NK-92 treated with Interleukin-12 subunit alpha and Interleukin-12 subunit beta, amount 100 ng/mL, for 24 hours (cell line): ENCODE measurements at regions not wholly inside any gene's neighbourhood (a gene's known extent, or its start where the extent isn't known, plus 50 kb on each side); places are given as distances from the start of the nearest gene placed in this dataset.

Source experiments
- DNase-seq: peaks from one replicate; lab custom pipeline; 2025; lab: John Stamatoyannopoulos, UW

GRCh38 chr14:34041220-34041619, 90.3 kb upstream of the EGLN3 start:
- no peak for DNase-seq

GRCh38 chr14:34040766-34041165, 89.9 kb upstream of the EGLN3 start:
- DNase-seq: no peak

GRCh38 chr14:34039428-34040047, 88.7 kb upstream of the EGLN3 start:
- no peak for DNase-seq

GRCh38 chr14:34038358-34039057, 87.6 kb upstream of the EGLN3 start:
- no peak for DNase-seq

GRCh38 chr14:34036319-34036766, 85.5 kb upstream of the EGLN3 start:
- no peak for DNase-seq

GRCh38 chr14:34035934-34036250, 85.0 kb upstream of the EGLN3 start:
- DNase-seq: no peak

- no peak for DNase-seq
Observed at GRCh38 chr14:34035177-34035933, 84.5 kb upstream of the EGLN3 start.

- DNase-seq: no peak
Observed at GRCh38 chr14:34034447-34035176, 83.7 kb upstream of the EGLN3 start.

- DNase-seq: no peak
Observed at GRCh38 chr14:34032720-34033119, 81.8 kb upstream of the EGLN3 start.

- DNase-seq: no peak
Observed at GRCh38 chr14:34030864-34031263, 80.0 kb upstream of the EGLN3 start.

GRCh38 chr14:34029921-34030334, 79.1 kb upstream of the EGLN3 start:
- DNase-seq: no peak

- DNase-seq: no peak
Observed at GRCh38 chr14:34027990-34028495, 77.2 kb upstream of the EGLN3 start.

GRCh38 chr14:34027130-34027989, 76.5 kb upstream of the EGLN3 start:
- DNase-seq: no peak

GRCh38 chr14:34025325-34026017, 74.6 kb upstream of the EGLN3 start:
- DNase-seq: no peak

- no peak for DNase-seq
Observed at GRCh38 chr14:34024768-34025144, 73.9 kb upstream of the EGLN3 start.

- no peak for DNase-seq
Observed at GRCh38 chr14:34023824-34024767, 73.2 kb upstream of the EGLN3 start.

GRCh38 chr14:34021096-34021495, 70.2 kb upstream of the EGLN3 start:
- no peak for DNase-seq

GRCh38 chr14:34020014-34020413, 69.1 kb upstream of the EGLN3 start:
- DNase-seq: no peak

- DNase-seq: no peak
Observed at GRCh38 chr14:34018564-34019244, 67.8 kb upstream of the EGLN3 start.
